Fibroblast of villous mesenchyme (primary cell): ENCODE measurements at regions not wholly inside any gene's neighbourhood (a gene's known extent, or its start where the extent isn't known, plus 50 kb on each side); places are given as distances from the start of the nearest gene placed in this dataset.
"Not testable (repeated sequence)": the region's sequence is repeated elsewhere in the genome, so short reads cannot be mapped to it uniquely, and the experiment has no call there.

Experiments
- DNase-seq: peaks from one replicate; pipeline ENCODE4 v3.0.0-alpha.2; 2010; ENCODE audit warnings: low read depth
- H3K4me3 ChIP-seq: 2 replicates; pipeline ENCODE4 v1.5.1; 2011; ENCODE audit warnings: low read depth, mild to moderate bottlenecking, low read length
- TF ChIP-seq, protein P1 (sequence below): IDR thresholded peaks from 2 replicates; pipeline ENCODE4 v1.5.1; 2012; ENCODE audit warnings: low read depth, mild to moderate bottlenecking, low read length; ENCODE audit not compliant: insufficient read depth

GRCh38 chr1:91604632-91605031 is 104.0 kb downstream of the CDC7 start:
- TF ChIP-seq, protein P1, sequence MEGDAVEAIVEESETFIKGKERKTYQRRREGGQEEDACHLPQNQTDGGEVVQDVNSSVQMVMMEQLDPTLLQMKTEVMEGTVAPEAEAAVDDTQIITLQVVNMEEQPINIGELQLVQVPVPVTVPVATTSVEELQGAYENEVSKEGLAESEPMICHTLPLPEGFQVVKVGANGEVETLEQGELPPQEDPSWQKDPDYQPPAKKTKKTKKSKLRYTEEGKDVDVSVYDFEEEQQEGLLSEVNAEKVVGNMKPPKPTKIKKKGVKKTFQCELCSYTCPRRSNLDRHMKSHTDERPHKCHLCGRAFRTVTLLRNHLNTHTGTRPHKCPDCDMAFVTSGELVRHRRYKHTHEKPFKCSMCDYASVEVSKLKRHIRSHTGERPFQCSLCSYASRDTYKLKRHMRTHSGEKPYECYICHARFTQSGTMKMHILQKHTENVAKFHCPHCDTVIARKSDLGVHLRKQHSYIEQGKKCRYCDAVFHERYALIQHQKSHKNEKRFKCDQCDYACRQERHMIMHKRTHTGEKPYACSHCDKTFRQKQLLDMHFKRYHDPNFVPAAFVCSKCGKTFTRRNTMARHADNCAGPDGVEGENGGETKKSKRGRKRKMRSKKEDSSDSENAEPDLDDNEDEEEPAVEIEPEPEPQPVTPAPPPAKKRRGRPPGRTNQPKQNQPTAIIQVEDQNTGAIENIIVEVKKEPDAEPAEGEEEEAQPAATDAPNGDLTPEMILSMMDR = no peak
- DNase-seq = peak; percentile 46
- H3K4me3 ChIP-seq = no peak overlapping the region

DNA sequence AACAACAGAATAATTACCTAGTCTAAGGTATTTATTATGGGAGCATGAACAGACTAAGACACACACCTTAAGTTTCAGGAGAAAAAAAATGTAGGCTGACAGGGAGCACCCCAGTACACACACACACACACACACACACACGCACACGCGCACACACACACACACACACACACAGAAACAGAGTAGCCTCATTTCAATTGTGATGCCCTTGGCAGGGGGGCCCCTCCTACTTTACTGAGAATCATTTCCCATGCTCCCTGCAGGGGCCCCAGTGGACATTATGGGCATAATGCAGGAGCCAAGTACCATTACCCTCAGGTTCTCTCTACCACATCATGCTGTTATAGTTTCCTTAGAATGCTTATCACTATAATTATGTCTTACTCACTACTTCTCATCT is 104.9 kb downstream of the CDC7 start:
- TF ChIP-seq, protein P1 = no peak
- no peak overlapping the region for H3K4me3 ChIP-seq
- no peak for DNase-seq

- DNase-seq = no peak
- TF ChIP-seq, protein P1 = no peak
- H3K4me3 ChIP-seq = no peak overlapping the region
Observed at GRCh38 chr1:91606546-91607078, 106.0 kb downstream of the CDC7 start.

DNA sequence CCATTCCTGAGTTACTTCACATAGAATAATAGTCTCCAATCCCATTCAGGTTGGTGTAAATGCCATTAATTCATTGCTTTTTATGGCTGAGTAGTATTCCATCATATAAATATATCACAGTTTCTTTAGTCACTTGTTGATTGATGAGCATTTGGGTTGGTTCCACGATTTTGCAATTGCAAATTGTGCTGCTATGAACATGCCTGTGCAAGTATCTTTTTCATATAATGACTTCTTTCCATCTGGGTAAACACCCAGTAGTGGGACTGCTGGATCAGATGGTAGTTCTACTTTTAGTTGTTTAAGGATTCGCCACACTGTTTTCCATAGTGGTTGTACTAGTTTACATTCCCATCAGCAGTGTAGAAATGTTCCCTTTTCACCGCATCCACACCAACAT is 107.0 kb downstream of the CDC7 start:
- not testable (repeated sequence) for H3K4me3 ChIP-seq, DNase-seq

GRCh38 chr1:91608876-91609275 is 108.2 kb downstream of the CDC7 start:
- TF ChIP-seq, protein P1 = no peak
- no peak overlapping the region for H3K4me3 ChIP-seq
- DNase-seq = peak; percentile 78

GRCh38 chr1:91609551-91609950 is 108.9 kb downstream of the CDC7 start:
- no peak overlapping the region for H3K4me3 ChIP-seq
- no peak for DNase-seq
- TF ChIP-seq, protein P1 = no peak

DNA sequence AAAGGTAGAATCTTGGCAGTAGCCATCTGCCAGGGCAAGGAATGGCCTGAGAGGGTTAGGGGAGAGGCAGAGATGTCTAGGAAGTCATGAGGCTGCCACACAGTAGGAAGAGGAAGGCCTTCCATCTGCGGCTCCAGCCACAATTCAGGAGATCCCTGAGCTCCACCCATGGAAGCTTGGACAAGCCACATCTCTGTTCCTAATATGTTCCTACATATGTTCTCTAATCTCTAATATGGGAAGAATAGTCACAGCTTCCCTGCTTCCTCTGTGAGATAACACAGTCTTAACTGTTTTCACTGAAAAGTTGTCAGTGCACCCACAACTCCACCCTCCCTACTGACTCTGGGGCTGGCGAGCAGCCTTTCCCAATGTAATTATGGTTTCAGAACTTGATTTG is 109.5 kb downstream of the CDC7 start:
- no peak for DNase-seq
- TF ChIP-seq, protein P1 = no peak
- H3K4me3 ChIP-seq = no peak overlapping the region
